ENCODE measurements at regions not wholly inside any gene's neighbourhood (a gene's known extent, or its start where the extent isn't known, plus 50 kb on each side); places are given as distances from the start of the nearest gene placed in this dataset.

DNA sequence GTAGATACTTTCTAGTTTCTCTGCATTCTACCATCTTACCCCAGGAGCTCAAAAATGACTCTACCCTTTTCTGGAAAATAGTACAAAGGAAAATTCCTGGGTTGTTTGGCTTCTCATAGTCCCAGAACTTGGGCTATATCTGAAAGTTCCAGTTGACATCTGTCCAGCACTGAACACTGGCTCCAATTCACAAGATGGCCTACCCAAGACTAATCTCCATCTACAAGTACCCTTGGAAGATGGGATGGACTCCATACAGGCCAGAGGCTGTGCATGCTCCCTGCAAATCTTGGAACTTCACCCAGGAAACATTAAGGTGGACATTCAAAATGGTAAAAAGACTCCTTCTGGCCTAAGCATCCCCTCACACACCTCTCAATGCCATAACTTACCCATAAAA lies 427.1 kb downstream of the DTWD2 start:
- Histone ChIP-seq H3K4me2 (ENCODE audit: low read length) (no peak overlapping the region), H3K9ac (ENCODE audit: low read depth, low read length) (no peak overlapping the region), H3K27me3 (ENCODE audit: control insufficient read depth, insufficient read depth, low read length) (no peaks in the 10 kb centered on the region), H3K9me3 (replicated peaks; ENCODE audit: low read length) (no peaks in the 10 kb centered on the region), H3K4me3 (ENCODE audit: low read length) (no peak overlapping the region), H3K4me1 (ENCODE audit: control insufficient read depth, insufficient read depth, low read length) (peaks cover 5% of the 10 kb centered on the region), H3K36me3 (ENCODE audit: insufficient read depth, low read length) (no peaks in the 10 kb centered on the region)

DNA sequence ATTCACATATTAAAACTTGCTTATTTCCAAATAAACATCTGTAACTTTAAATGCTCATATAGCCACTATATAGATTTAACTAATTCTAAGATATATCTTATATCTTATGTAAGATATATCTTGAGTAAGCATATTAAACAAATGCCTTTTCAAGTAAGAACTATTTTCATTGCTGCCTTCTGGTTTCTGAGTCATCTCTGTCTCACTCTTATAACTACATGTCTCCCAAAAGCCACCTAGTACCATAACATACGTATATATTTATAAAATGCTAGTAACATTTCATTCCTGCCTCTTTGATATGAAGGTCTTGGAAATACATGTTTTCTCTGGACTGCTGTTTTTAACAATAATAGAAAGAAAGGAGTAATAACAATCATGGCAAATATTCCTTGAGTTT lies 429.5 kb downstream of the DTWD2 start:
- Histone ChIP-seq H3K4me3 (ENCODE audit: low read length) (no peak overlapping the region), H3K36me3 (ENCODE audit: insufficient read depth, low read length) (no peaks in the 10 kb centered on the region), H3K9ac (ENCODE audit: low read depth, low read length) (no peak overlapping the region), H3K9me3 (replicated peaks; ENCODE audit: low read length) (no peaks in the 10 kb centered on the region), H3K27me3 (ENCODE audit: control insufficient read depth, insufficient read depth, low read length) (no peaks in the 10 kb centered on the region), H3K4me1 (ENCODE audit: control insufficient read depth, insufficient read depth, low read length) (peaks cover 9% of the 10 kb centered on the region), H3K4me2 (ENCODE audit: low read length) (no peak overlapping the region)

DNA sequence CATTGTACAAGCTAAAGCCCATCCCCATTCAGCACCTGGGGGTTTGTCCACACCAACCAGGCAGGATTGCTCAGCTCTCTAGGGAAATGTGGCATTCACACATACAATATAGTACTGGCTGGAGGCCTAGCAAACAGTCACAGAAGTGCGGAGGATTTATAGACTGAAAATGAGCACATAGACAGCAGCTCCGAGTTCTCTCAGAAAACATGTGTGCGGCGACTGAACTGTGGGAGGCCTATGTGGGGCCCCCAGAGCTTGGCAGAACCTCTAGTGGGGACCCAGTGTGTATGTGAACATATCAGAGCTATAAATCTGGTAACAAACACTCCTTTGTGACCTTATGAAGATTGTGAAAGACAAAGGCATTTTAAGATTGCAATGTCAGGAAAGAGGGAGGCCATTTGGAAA lies 431.1 kb downstream of the DTWD2 start:
- H3K4me2 ChIP-seq (ENCODE audit: low read length), result no peak overlapping the region
- no peak overlapping the region for H3K9ac ChIP-seq (ENCODE audit: low read depth, low read length)
- H3K4me3 ChIP-seq (ENCODE audit: low read length), result no peak overlapping the region
- no peaks in the 10 kb centered on the region for H3K36me3 ChIP-seq (ENCODE audit: insufficient read depth, low read length)
- peaks cover 13% of the 10 kb centered on the region for H3K4me1 ChIP-seq (ENCODE audit: control insufficient read depth, insufficient read depth, low read length)
- no peaks in the 10 kb centered on the region for H3K27me3 ChIP-seq (ENCODE audit: control insufficient read depth, insufficient read depth, low read length)
- H3K9me3 ChIP-seq (replicated peaks; ENCODE audit: low read length), result no peaks in the 10 kb centered on the region

DNA sequence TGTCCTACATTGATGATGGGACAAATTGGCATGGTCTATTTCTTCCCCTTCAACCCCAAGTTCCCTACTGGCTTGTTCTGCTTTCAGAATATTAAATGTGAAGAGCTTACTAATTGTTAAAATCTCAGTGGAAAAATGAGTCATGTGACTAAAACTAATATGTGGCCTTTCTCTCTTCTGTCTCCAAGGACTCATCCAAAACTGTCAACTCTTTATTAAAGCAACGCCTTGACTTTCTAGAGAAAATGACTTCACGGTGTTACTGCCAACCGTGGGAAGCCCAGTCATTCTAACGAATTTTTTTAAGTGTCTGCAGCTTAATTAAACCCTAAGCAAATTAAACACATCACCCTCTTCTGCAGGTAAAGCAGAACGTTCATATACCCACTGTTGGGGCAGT lies 431.6 kb downstream of the DTWD2 start:
- Histone ChIP-seq H3K9ac (ENCODE audit: low read depth, low read length) (no peak overlapping the region), H3K4me3 (ENCODE audit: low read length) (no peak overlapping the region), H3K4me2 (ENCODE audit: low read length) (no peak overlapping the region), H3K4me1 (ENCODE audit: control insufficient read depth, insufficient read depth, low read length) (peaks cover 13% of the 10 kb centered on the region), H3K27me3 (ENCODE audit: control insufficient read depth, insufficient read depth, low read length) (no peaks in the 10 kb centered on the region), H3K36me3 (ENCODE audit: insufficient read depth, low read length) (no peaks in the 10 kb centered on the region), H3K9me3 (replicated peaks; ENCODE audit: low read length) (no peaks in the 10 kb centered on the region)

DNA sequence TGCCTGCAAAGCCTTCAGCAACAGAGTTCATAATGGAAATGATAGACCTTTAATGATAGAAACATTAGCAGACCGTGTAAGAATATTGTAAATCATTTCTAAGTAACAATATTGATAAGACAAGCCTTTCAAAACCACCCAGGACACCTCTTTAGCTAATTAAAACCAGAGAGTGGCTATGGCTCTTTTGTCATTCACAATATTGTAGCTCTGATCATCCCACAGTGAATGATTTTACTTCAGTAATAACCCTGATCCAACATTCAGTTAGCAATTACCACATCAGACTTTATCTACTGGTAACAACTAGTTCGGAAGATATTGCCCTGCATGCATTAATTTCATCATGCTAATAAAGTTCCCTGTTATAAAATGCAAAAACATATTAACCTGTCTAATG lies 432.6 kb downstream of the DTWD2 start:
- H3K27me3 ChIP-seq (ENCODE audit: control insufficient read depth, insufficient read depth, low read length), result no peaks in the 10 kb centered on the region
- H3K4me2 ChIP-seq (ENCODE audit: low read length), result no peak overlapping the region
- no peaks in the 10 kb centered on the region for H3K36me3 ChIP-seq (ENCODE audit: insufficient read depth, low read length)
- H3K4me1 ChIP-seq (ENCODE audit: control insufficient read depth, insufficient read depth, low read length), result peaks cover 13% of the 10 kb centered on the region
- H3K4me3 ChIP-seq (ENCODE audit: low read length), result no peak overlapping the region
- H3K9me3 ChIP-seq (replicated peaks; ENCODE audit: low read length), result no peaks in the 10 kb centered on the region
- no peak overlapping the region for H3K9ac ChIP-seq (ENCODE audit: low read depth, low read length)

DNA sequence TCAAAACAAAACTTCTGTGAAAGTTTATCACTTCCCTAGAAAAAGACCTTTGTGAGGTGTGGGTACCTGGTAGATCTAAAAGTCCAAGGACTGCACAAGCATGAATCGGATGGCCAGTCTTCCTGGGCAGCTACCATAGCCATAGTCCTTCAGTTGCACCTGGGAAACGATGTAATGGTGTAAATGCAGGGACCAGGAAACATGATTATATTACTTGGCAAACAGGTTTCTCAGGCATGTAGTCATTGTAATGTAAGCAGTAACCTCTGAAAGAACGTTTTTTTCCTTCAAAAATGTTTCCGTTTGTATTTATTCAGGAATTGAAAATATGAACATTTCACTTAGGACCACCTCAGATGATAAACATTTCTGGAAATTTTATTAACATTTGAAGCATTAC lies 433.4 kb downstream of the DTWD2 start:
- no peak overlapping the region for H3K9ac ChIP-seq (ENCODE audit: low read depth, low read length)
- no peaks in the 10 kb centered on the region for H3K9me3 ChIP-seq (replicated peaks; ENCODE audit: low read length)

DNA sequence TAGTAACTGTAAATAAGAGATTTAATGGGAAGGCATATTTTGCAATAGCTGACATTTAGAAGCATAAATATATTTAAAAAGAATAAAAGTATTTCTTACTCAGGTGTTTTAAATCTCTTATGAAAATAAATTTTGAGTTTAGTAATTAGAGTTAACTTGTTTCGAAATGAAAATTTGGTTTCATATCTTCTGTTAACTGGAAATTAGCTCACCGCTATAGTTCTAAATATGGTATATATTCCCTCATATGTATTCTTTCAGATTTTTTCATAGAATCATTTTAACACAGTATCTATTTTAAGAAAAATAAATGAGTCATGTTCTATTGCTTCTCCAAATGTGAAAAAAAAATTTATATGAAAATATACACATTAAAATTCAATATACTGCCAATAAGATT lies 434.1 kb downstream of the DTWD2 start:
- H3K4me1 ChIP-seq (ENCODE audit: control insufficient read depth, insufficient read depth, low read length), result peaks cover 16% of the 10 kb centered on the region
- no peaks in the 10 kb centered on the region for H3K9me3 ChIP-seq (replicated peaks; ENCODE audit: low read length)
- H3K4me2 ChIP-seq (ENCODE audit: low read length), result no peak overlapping the region
- H3K27me3 ChIP-seq (ENCODE audit: control insufficient read depth, insufficient read depth, low read length), result no peaks in the 10 kb centered on the region
- no peaks in the 10 kb centered on the region for H3K36me3 ChIP-seq (ENCODE audit: insufficient read depth, low read length)
- no peak overlapping the region for H3K4me3 ChIP-seq (ENCODE audit: low read length)
- H3K9ac ChIP-seq (ENCODE audit: low read depth, low read length), result no peak overlapping the region

More for the DNA sequence above, 433.4 kb downstream of the DTWD2 start:
- Histone ChIP-seq H3K27me3 (ENCODE audit: control insufficient read depth, insufficient read depth, low read length) (no peaks in the 10 kb centered on the region), H3K4me1 (ENCODE audit: control insufficient read depth, insufficient read depth, low read length) (peaks cover 13% of the 10 kb centered on the region), H3K36me3 (ENCODE audit: insufficient read depth, low read length) (no peaks in the 10 kb centered on the region), H3K4me2 (ENCODE audit: low read length) (no peak overlapping the region), H3K4me3 (ENCODE audit: low read length) (no peak overlapping the region)

DNA sequence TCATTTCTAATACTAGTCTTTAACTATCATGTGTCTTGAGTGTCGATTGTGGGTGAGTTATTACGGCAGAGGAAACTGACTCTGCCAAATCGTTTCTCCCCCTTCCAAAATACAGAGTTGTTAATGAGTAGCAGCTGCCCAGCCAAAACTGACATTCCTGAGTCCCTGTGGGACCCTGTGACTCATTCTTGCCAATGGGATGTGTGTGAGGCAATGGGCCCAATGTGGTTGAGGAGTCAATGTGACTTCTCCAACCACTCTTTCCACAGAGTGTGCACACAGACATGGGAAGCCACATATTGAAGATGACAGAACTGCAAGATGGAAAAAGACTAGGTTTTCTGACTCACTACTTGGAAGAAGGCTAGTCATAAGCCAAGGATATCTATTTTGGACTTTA lies 434.7 kb downstream of the DTWD2 start:
- Histone ChIP-seq H3K4me3 (ENCODE audit: low read length) (no peak overlapping the region), H3K36me3 (ENCODE audit: insufficient read depth, low read length) (no peaks in the 10 kb centered on the region), H3K9me3 (replicated peaks; ENCODE audit: low read length) (no peaks in the 10 kb centered on the region), H3K27me3 (ENCODE audit: control insufficient read depth, insufficient read depth, low read length) (no peaks in the 10 kb centered on the region), H3K9ac (ENCODE audit: low read depth, low read length) (no peak overlapping the region), H3K4me1 (ENCODE audit: control insufficient read depth, insufficient read depth, low read length) (peaks cover 20% of the 10 kb centered on the region), H3K4me2 (ENCODE audit: low read length) (peak overlapping the region; percentile 39)

DNA sequence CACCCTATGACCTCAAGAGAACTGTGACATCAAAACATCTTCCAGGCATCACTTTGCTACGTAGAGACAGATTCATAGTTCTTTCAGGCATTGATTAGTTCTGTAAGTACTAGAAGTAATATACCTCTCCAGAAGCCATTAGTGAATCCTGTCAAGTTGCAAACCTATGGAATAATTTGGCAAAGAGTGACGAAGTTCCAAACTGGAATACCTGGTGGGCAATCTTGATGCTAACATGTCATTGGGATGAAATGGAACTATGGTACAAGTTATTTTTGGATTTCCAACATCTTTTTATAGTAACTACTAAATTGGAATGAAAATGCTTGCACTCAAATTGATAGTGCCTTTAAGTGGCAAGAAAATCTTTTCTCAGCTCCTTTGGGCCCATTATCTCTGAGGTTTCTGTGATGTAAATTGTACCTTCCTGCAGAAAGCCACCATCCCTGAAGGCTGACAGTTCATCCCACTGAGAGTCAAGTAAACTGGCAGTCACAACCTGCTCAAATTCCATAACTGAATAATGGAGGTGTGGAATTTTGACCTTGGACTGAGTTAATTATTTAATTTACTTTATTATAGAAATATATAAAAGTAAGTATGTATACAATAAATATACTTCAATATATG lies 435.5 kb downstream of the DTWD2 start:
- Histone ChIP-seq H3K4me1 (ENCODE audit: control insufficient read depth, insufficient read depth, low read length) (peaks cover 22% of the 10 kb centered on the region), H3K9me3 (replicated peaks; ENCODE audit: low read length) (no peaks in the 10 kb centered on the region), H3K27me3 (ENCODE audit: control insufficient read depth, insufficient read depth, low read length) (no peaks in the 10 kb centered on the region), H3K4me3 (ENCODE audit: low read length) (no peak overlapping the region), H3K9ac (ENCODE audit: low read depth, low read length) (no peak overlapping the region), H3K4me2 (ENCODE audit: low read length) (no peak overlapping the region), H3K36me3 (ENCODE audit: insufficient read depth, low read length) (no peaks in the 10 kb centered on the region)

DNA sequence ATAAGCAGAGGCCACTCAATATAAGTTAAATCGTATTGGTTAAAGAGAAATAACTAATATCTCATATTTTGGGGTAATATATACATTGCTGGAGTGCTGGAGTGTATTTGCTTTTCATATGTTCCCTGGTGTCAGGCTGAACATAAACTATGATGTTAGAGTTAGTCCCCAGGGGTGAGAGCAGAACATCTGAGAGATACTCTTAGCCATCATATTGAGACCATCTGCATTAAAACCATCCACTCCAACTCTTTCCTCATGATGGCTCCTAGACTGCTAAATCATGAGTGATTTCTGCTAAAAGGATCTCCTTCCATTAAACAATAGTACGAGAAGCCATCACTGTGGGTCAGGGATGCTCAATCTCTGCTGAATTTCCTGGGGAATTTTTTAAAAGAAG lies 436.2 kb downstream of the DTWD2 start:
- Histone ChIP-seq H3K27me3 (ENCODE audit: control insufficient read depth, insufficient read depth, low read length) (no peaks in the 10 kb centered on the region), H3K9ac (ENCODE audit: low read depth, low read length) (no peak overlapping the region), H3K4me1 (ENCODE audit: control insufficient read depth, insufficient read depth, low read length) (peaks cover 22% of the 10 kb centered on the region), H3K36me3 (ENCODE audit: insufficient read depth, low read length) (no peaks in the 10 kb centered on the region), H3K9me3 (replicated peaks; ENCODE audit: low read length) (no peaks in the 10 kb centered on the region), H3K4me2 (ENCODE audit: low read length) (no peak overlapping the region), H3K4me3 (ENCODE audit: low read length) (no peak overlapping the region)

DNA sequence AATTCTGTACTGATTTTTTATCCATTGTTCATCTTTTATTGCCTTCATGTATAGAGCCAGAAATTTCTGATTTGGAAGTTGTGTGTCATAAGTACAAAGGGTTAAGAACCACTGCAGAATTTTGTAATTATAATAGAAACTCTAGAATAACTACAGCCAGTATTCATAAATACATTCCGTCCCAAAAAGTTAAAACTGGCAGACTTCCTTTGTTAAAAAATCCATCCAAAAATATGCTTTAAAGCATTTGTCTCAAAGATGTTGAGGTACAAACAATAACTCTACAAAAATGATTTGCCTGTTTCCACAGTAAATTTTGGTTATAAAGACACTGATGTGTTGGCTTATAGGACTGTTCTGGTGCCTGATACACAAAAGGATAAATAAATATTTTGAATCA lies 436.6 kb downstream of the DTWD2 start:
- Histone ChIP-seq H3K4me1 (ENCODE audit: control insufficient read depth, insufficient read depth, low read length) (peaks cover 22% of the 10 kb centered on the region), H3K9ac (ENCODE audit: low read depth, low read length) (no peak overlapping the region), H3K4me2 (ENCODE audit: low read length) (no peak overlapping the region), H3K36me3 (ENCODE audit: insufficient read depth, low read length) (no peaks in the 10 kb centered on the region), H3K27me3 (ENCODE audit: control insufficient read depth, insufficient read depth, low read length) (no peaks in the 10 kb centered on the region), H3K9me3 (replicated peaks; ENCODE audit: low read length) (no peaks in the 10 kb centered on the region), H3K4me3 (ENCODE audit: low read length) (no peak overlapping the region)

DNA sequence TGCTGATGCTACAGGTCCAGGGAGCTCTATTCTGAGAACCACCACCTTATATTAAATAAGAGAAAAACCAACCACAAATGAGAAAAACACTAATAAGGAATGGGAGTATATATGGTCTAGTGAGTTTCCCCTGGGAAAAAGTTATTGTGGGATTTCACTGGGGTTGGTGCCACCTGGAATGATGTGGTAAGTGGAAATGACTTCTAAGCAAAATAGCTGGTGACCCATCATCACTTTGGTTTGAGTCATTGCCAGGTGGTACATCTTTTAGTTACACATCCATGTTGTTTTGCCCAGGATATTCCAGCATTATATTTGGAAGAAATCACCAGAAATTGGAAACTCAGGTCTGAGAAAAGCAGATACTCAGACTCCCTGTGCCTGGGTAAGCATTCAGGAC lies 437.3 kb downstream of the DTWD2 start:
- Histone ChIP-seq H3K4me1 (ENCODE audit: control insufficient read depth, insufficient read depth, low read length) (peaks cover 22% of the 10 kb centered on the region), H3K4me2 (ENCODE audit: low read length) (no peak overlapping the region), H3K36me3 (ENCODE audit: insufficient read depth, low read length) (no peaks in the 10 kb centered on the region), H3K9ac (ENCODE audit: low read depth, low read length) (no peak overlapping the region), H3K4me3 (ENCODE audit: low read length) (no peak overlapping the region), H3K9me3 (replicated peaks; ENCODE audit: low read length) (no peaks in the 10 kb centered on the region), H3K27me3 (ENCODE audit: control insufficient read depth, insufficient read depth, low read length) (no peaks in the 10 kb centered on the region)

Measured in skeletal muscle satellite cell (primary cell).